ENCODE measurements at regions not wholly inside any gene's neighbourhood (a gene's known extent, or its start where the extent isn't known, plus 50 kb on each side); places are given as distances from the start of the nearest gene placed in this dataset.

GRCh38 chr22:36079041-36079440, 50.4 kb upstream of the RBFOX2 start:
- FAIRE-seq (no peak), DNase-seq (no peak)
- Histone ChIP-seq H3K9ac (ENCODE audit: low read length in 3 of 3) (no peak overlapping the region), H3K36me3 (ENCODE audit: control insufficient read depth in 2 of 3, insufficient read depth in 3 of 3, low read length in 3 of 3) (no peaks in the 10 kb centered on the region), H3K9me3 (ENCODE audit: control insufficient read depth in 2 of 3, insufficient read depth in 1 of 3, low read length in 3 of 3) (no peaks in the 10 kb centered on the region), H3K4me1 (ENCODE audit: control insufficient read depth in 2 of 3, insufficient read depth in 2 of 3, low read depth in 1 of 3, low read length in 3 of 3) (no peaks in the 10 kb centered on the region), H3K4me3 (ENCODE audit: low read length in 3 of 3) (no peak overlapping the region), H3K27me3 (ENCODE audit: control insufficient read depth, insufficient read depth, low read length) (no peaks in the 10 kb centered on the region), H3K27ac (ENCODE audit: low read depth in 2 of 2, low read length in 2 of 2) (no peak overlapping the region)
- intact Hi-C loops (cut with DNase I): no loop called here
- no peak for TF ChIP-seq CTCF (IDR thresholded peaks at IDR 0.05; ENCODE audit: borderline replicate concordance, extremely low read depth, insufficient read depth)

All from kidney (tissue), 13 donors.